HG02938 (cell line): ENCODE measurements at regions not wholly inside any gene's neighbourhood (a gene's known extent, or its start where the extent isn't known, plus 50 kb on each side); places are given as distances from the start of the nearest gene placed in this dataset.
A peak's percentile ranks its signal among the peaks of the same experiment; 100 is the strongest.
"Not testable (repeated sequence)": the region's sequence is repeated elsewhere in the genome, so short reads cannot be mapped to it uniquely, and the experiment has no call there.

Experiments
- ATAC-seq: cut with Tn5 transposase; IDR thresholded peaks from one replicate; pipeline ENCODE4 v1.9.1; 2021; ENCODE audit warnings: mild to moderate bottlenecking, moderate library complexity; ENCODE audit not compliant: unreplicated experiment

DNA sequence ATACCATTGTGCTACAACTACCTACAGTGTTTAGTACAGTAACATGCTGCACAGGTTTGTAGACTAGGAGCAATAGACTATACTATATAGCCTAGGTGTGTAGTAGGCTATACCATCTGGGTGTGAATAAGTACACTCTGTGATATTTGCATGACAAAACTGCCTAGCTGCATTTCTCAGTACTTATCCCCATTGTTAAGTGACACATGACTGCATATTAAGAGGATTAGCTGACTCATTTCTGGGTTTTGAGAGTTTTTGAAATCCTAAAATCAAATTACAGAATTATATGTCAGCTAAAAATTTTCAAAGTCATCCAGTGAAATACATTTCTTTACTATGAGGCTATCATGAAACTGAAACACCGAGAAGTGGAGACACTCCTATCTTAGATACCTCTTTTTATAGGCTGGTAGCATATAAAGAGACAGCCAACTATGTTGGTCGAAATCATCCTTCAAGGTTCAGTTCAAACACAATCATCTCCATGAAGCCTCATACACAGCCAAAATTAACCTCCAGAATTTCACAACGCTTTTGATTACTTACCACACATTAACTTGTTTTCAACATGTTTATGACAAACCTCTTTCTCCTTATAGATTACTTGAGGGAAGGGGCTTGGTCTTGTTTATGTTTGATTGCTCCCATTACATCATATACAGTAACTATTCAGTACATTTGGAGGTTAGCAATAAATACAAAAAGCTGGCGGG lies 89.8 kb upstream of the ANK3 start:
- ATAC-seq, result peak; percentile 70

DNA sequence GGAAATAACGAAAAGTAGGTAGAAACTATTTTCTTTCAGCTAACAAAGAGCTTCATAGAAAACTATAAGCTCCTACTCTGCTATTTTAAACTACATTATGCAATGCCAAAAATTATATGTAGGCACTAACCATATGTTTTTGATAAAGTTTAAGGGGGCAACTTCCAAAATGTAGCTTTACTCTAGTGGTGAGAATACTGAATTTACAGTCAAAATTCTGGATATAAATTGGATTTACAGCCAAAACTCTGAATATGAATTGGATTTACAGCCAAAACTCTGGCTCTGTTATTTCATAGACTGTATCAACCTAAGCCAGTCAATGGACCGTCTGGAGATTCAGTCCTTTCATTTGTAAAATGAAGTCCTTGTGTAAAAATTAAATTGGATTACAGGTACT lies 86.8 kb upstream of the ANK3 start:
- ATAC-seq, result no peak

DNA sequence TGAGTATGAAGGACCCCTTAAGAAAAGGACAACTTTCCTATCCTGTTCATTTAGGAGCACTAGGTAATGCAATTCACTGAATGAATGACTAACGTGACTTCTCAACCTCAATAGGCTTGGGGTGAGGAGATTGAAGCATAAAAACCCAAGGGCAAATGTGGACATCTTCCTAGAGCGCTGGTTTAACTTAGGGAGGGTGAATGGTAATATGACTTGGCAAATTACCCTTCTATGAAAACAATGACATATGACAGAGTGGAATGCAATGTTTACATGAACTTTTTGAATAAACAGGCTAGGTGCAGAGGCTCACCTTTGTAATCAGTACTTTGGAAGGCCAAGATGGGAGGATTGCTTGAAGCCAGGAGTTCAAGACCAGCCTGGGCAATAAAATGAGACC lies 83.9 kb upstream of the ANK3 start:
- ATAC-seq, result no peak

DNA sequence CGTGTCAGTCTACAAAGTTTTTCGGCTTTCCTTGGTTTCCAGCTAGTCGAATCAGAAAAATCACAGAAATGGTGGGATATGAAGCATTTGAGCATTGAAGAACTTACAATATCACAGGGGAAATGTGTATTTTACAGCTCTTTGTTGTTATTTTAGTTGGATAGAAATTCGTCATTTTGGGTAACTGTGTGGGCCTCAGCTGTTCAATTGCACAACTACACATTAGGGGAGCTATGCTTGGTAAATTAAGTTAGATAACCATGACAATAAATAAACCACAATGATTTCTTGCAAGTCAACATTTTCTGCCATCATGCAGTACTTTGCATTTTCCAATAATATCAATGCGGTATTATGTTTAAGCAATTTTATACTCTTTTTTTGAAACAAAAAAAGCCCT lies 80.4 kb upstream of the ANK3 start:
- ATAC-seq, result no peak

DNA sequence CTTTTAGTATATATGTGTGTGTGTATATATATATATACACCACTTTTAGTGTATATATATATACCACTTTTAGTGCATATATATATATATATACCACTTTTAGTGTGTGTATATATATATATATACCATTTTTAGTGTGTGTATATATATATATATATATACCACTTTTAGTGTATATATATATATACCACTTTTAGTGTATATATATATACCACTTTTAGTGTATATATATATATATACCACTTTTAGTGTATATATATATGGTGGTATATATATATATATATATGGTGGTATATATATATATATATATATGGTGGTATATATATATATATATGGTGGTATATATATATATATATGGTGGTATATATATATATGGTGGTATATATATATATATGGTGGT lies 79.5 kb upstream of the ANK3 start:
- ATAC-seq, result not testable (repeated sequence)

DNA sequence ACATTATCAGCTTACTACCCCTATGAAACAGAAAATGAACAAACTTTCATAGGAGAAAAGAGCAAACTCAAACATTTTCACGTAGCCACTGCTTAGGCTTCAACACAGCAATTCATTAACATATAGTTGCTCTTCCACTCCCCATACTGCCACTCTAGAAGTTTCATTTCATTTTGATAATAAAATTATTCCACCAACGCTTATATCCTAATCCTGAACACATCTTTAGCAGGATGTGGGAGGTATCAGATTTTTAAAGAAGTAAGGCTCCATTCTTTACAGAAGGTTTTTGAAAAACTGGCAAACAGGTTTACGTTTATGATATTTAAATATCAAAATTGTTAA lies 77.5 kb upstream of the ANK3 start:
- no peak for ATAC-seq

DNA sequence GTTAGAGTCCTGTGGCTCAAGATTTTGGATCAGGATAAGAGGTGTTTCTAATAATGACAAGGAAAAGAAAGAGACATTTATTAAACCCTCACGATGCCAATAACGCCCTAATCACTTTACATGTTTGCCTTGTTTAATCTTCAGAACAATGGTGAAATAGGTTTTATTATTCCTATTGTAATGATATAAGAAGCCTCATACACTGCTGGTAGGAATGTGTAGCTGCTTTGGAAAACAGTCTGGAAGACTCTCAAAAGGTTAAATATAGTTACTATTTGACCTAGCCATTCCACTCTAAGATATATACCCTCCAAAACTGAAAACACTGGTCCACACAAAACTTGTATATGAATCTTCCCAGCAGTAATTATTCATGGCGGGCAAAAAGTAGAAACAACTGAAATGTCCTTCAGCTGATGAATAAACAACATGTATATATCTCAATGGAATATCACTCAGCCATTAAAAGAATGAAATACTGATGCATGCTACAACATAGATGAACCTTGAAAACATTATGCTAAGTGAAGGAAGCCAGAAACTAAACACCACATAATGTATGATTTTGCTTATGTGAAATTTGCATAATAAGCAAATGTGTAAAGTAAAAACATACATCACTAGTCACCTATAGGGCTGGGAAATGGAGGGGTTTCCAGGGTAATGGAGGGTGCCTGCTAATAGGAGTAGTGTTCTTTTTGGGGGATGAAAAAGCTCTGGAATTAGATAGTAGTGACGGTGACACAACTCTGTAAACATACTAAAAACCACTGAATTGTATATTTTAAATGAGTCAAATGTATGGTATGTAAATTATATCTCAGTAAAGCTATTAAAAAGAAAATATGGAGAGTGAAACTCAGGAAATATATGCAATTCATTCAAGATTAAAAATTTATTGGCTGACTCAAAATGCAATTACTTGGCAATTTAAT lies 76.9 kb upstream of the ANK3 start:
- no peak for ATAC-seq

DNA sequence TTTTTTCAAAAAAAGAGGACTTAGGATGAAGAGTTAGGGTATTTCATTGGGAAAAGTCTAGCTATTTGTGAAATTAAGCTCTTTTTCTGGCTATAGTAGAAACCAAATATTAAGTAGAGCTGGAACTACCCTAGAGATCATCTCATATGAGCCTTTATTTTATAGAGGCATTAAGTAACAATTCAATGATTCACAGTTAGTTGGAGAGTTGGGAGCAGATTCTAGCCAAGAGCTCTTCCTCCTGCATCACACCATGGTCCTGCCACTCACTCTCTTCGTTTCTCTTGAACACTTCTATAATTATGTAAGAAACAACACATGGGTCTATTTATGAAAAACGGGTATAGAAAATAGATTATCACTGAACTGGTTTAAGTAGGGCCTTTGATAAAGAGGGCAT lies 76.1 kb upstream of the ANK3 start:
- ATAC-seq, result no peak

DNA sequence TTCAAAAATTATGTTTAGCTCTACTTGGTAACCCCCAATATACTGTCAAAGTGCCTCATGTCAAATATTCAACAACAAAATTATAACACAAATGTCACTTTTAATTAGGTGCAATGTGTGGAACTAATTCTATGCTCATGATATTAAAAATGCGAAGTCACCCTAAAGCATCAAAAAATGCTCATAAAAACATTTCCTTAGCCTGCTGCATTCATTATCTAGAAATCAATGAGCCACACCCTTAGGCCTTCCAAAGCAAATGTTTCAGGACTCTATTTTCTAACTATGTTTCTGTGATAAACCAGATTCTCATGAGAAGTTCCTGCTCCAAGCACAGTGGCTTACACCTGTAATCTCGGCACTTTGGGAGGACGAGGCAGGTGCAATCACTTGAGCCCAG lies 75.0 kb upstream of the ANK3 start:
- ATAC-seq, result no peak

DNA sequence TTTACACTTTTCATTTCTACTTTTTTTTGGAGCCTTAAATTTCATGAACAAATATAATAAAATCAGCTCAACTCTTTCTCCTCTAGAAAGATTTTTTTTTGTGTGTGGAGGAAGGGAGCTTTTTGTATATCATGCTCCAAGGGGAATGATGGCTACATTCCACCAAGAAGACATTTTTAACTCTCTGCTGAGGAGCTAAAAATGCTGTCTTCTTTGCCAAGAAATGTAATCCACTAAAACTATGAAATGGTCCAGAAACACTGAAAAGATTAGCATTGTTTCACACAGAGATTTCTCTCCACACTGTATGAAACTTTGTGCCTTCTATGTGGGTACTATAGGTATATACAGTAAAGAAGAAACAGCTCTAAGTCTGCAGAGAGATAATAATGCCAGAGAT lies 74.1 kb upstream of the ANK3 start:
- ATAC-seq, result no peak

DNA sequence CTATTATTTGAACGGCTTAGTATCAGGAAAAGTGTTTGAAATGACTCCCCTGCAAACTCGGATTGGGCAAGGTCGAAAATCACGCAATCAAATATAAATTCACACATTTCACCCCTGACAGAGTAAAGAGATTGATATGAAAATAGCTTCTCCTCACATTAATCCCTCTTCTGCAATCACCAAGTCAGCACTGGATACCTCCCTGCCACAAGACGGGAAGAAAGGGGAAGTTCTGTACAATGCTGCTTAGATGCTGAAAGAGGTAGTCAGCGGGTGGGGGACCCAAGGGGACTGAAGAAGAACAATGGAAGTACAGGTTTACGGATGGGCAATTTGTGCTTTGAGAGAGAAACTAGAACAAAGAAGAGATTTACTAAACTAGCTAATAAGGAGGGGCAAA lies 72.0 kb upstream of the ANK3 start:
- ATAC-seq, result no peak

DNA sequence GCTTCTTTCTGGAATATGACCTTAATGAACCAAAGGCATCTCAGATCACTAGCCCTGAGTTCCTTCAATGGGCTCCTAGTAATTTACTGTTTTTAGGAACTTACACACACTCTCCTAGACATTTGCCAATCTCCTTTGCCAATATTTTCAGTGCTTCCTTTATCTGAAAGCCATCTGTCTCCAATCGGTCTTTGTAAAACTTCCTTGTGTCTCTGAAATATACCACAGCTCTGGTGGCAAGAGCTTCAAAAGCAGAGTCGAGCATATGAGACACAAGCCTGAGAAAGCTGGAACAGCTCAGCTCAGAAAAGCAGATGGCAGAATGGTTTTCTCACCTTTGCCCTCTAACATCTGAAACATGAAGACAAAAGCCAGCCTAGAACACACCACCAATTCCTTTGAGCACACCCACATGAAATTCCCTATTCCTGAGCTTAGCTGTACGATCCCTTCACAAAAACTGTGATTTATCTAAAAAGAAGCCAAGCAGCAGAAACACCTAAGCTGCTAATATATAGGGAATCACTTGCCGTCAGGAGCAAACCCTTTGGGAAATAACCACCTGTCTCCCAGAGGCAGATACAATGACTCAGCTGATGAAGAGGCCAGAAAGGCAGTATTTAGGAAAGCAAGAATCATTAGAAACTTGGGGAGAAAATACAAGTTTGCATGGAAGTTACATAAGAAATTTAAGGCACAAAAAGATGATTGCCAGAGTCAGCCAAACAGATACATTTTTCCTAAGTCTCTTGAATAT lies 70.2 kb upstream of the ANK3 start:
- ATAC-seq, result no peak

DNA sequence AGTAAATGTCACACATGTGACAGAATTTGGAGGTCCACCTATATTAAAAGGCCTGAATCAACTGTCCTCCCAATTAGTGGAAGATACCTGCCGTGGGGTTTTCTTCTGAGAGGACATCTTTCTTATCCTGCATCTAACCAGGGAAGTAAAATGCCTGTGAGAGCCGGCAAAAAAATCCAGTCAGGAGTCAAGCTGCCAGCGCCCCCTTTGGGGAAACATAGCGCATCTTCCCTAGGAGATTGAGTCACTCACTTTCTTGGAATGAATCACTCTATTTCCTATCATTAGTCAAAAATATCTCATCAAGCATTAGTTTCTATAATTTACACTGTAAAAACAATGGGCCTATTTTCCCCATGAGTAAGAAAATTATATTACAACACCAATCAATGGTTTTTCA lies 66.4 kb upstream of the ANK3 start:
- no peak for ATAC-seq

DNA sequence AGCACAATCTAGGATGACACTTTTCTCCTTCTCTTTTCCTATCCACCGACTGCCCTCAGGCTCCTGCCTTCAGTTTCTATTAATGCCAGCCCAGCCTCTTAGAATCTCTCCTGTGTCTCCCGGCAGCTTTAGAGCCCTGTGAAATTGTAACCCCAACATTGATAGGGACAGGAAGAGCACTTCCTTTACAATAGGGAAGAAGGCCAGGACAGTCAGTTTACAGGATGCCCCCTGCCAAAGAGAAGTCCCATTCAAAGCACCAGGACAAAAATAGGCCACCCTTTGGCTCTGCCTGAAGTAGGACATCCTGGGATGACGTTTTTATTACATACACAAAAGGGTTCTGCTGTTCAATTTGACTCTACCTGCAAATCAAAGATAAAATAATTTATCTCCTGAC lies 64.7 kb upstream of the ANK3 start:
- ATAC-seq, result no peak

DNA sequence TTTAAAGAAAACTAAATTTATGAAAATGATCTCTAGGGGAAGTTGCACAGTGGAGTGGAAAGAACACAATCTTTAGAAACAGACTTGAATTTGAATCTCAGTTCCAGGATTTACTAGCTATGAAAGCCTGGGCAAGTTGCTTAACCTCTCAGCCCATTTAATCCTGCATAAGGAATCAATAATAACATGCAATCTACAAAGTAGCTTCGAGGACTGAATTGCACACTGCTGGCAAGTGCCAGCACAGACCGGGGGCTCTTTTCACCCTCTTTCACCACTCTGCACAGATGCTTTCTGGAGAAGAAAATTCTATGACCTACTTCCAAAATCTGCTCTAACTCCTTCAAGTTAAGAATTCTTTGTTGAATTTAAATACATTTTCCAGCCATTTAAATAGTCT lies 63.4 kb upstream of the ANK3 start:
- ATAC-seq, result no peak

DNA sequence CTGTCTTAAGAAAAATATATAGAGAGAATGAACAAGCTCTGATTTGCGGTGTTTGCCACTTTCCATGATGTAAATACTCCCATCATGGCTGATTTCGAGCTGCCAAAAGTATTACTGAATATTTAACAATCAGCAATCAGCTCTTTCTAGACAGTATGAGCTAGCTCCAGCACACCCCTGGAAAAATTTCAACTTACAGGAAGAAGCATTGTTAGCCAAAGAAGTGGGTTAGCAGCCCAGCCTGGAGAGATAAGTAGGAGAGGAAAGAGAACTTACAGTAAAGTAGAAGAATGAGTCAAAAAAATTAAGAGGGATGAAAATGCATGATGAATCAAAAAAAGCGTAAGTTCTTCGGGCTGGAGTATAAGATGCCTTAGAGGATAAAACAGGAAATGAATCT lies 60.6 kb upstream of the ANK3 start:
- ATAC-seq, result no peak

DNA sequence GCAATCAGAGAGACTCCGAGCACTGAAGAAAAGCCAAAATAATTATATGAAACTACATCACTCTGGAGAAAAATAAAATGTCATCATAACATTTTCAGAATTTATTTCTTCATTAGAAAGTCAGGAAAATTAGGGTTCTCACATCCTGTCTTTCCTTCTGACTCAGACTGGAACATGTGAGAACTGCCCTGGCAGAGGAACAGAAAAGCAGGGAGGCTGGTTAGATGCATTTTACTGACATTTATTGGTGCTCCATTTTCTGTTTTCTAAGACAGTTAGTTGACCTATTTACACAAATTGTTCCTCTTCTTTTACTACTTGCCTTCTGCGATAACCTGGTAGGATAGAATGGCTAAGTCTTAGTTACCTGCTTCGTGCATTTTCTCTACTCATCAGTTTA lies 58.6 kb upstream of the ANK3 start:
- no peak for ATAC-seq

DNA sequence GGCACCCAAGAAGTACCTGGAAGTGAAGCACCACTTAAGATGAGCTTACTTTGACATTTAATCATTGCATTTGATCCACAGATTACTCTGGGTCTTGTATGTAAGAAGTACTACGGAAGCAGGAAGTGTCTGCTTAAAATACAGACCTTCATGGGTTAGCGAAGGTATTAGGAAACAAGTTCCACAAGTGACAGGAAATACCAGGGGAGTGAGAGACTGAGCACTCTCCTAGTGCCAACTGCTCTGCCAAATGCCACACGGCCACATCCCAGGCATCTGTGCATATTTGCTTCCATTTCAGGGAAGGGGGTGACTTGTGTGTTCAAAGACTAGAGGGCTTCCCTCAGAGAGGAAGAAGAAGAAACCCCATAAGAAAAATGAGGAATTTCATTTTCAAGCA lies 57.2 kb upstream of the ANK3 start:
- no peak for ATAC-seq

DNA sequence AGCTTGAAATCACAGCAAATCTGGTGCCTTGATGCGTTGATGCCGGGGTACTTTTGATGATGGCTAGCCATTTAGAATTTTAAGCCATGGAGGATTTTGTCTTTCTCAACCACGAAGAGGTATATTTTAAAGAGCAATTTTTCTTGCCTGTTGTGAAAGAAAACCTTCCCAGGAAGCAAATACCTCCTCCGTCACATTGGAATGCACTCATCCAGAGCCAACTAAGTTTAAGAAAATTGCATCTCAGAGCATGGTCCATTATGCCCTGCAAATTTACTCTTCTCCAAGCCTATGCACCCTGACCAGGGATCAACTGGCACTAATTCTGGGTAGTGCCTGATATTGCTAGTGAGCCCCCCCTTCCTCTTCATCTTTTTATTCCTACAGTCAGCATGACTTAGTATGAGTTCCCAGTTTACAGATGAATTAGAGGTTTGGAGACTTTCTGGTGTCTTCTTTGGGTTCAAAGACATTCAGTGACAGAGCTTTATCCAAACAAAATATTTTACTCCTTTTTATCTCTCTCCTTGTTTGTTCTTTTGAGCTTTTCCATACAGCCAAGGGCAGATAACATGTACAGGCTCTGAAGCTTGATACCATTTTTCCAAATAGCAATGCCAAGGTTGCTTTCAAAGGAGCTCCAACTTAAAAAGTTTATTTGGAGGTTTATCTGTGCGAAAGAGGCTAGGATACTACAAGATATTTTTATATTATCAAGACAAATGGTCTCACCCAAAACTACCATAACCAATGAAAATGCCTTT lies 56.6 kb upstream of the ANK3 start:
- ATAC-seq, result no peak

DNA sequence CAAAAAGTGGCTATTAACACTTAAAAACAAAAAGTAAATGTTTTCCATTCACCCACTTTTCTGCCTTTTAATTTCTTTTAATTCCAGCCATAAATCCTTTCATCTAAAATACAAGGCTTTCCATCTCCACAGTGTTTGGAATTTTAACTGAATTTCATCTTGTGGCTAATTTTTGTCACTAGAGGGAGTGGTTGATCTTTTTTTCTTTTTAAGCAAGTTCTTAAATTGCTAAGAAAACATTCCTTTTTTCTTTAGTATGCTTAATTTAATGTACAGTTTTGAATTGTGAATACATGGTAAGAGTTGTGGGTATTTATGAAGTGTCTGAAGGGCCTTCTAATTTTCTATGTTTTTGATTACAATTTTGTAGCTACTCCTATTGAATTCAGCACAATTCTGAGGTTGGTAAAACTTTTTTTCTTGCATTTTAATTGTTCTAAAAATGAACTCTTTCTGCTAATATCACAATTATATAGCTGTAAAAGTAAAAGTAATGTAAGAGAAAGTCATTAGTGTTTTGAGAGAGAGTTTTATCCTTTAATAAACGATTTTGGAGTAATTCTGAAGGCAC lies 54.9 kb upstream of the ANK3 start:
- ATAC-seq, result no peak

DNA sequence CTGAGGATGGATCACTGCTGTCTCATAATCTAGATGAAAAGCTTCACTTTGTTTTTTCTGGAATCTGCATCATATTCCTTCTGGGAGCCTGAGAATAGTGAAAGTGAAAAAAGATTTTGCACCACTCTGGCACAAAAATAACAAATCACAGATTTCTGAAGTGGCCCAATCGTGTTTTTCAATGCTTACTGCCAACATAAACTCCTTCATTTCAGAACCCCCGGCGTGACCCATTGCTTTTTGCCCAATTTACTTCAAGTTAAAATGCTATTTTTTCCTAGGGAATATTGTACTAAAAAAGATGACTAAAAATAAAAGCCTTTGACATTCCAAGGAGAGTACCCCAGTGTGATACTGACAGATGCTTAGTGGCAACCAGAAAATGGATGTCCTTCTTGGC lies 53.7 kb upstream of the ANK3 start:
- ATAC-seq, result no peak
